NCI-H128 (cell line): ENCODE measurements at regions not wholly inside any gene's neighbourhood (a gene's known extent, or its start where the extent isn't known, plus 50 kb on each side); places are given as distances from the start of the nearest gene placed in this dataset.

Source experiments
- DNase-seq: peaks from one replicate; lab custom pipeline; 2025; ENCODE audit not compliant: unreplicated experiment; lab: John Stamatoyannopoulos, UW

- no peak for DNase-seq
Observed at GRCh38 chr7:115709664-115710063, 320.9 kb downstream of the TFEC start.

- no peak for DNase-seq
Observed at GRCh38 chr7:115708013-115708341, 322.6 kb downstream of the TFEC start.

- DNase-seq, result no peak
Observed at GRCh38 chr7:115707258-115708012, 323.1 kb downstream of the TFEC start.

GRCh38 chr7:115704884-115705283 lies 325.7 kb downstream of the TFEC start:
- no peak for DNase-seq

DNA sequence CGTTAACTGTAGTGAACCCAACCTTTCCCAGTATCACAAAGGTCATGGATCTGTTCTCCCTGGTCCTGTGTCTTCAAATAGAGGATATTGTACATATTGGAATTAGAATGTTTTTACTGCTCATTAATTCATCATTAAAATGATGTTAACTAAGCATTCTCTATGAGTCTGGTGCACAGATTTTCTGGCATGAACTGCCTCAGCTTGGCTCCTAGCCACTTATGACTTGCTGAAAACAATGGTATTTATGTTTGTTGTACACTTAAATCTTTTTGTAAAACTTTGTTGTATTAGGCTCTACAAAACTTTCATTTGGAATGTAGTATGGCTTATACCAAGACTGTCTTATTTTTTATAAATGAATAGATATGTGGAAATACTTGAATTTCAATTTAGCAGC lies 329.4 kb downstream of the TFEC start:
- no peak for DNase-seq

GRCh38 chr7:115694424-115694823 lies 336.1 kb downstream of the TFEC start:
- no peak for DNase-seq

GRCh38 chr7:115693779-115694178 lies 336.8 kb downstream of the TFEC start:
- DNase-seq, result no peak

GRCh38 chr7:115689941-115690340 lies 340.6 kb downstream of the TFEC start:
- DNase-seq, result no peak

- no peak for DNase-seq
Observed at GRCh38 chr7:115683093-115683492, 347.5 kb downstream of the TFEC start.

DNA sequence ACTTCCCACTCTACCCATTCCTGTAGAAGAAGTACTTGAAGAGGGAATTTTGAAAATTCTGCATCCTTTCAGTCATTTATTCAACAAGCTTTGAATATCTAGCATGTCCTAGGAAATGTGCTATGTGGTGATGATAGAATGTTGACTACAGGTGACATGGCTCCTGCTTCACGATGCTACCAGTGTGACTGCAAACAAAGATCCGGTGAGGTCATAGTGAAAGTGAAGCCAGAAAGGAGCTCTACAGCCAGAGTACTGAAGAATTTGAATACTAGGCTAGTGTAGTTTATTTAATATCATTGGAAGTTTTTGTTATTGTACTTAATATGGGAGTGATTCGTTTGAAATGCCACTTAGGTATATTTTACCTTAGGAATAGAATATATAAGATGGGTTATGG lies 348.1 kb downstream of the TFEC start:
- DNase-seq, result no peak

DNA sequence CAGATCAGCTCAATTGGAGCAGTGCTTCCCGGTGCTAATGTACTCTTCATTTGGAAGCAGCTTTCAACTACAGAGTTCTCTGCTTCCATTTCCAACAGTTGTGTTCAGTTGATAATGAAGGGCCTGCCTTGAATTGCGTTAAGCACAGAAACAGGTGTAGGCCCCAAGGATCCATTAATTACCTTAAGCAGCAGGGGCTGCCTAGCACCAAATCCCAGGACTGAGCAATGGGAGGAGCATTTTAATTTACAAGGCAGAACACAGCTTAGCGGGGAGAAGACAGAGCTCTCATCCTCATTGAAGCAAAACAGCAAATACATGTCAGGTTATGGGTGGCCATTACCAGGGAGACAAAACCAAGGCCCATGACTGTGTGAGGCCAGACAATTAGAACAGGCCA lies 349.6 kb downstream of the TFEC start:
- no peak for DNase-seq

DNA sequence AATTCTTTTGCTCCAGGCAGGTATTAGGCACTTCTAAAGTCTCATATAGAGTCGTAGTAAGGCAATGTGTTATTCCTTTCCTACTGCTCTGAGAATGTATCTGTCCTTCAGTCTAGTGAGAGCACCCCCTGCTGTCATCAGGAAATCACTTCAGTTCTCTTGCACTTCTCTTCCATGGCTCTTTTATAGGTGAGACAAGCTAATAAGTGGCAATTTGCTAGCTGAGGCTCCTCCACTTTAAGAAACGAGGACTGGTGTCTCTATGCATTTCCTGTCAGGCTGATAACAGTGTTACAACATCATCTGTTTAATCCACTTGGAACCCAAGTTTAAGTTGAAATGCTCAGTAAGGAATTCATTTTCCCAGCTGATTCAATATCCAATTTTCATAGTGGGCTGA lies 350.6 kb downstream of the TFEC start:
- DNase-seq, result no peak

- no peak for DNase-seq
Observed at GRCh38 chr7:115679423-115679822, 351.1 kb downstream of the TFEC start.

GRCh38 chr7:115678086-115678982 lies 352.2 kb downstream of the TFEC start:
- DNase-seq, result no peak

DNA sequence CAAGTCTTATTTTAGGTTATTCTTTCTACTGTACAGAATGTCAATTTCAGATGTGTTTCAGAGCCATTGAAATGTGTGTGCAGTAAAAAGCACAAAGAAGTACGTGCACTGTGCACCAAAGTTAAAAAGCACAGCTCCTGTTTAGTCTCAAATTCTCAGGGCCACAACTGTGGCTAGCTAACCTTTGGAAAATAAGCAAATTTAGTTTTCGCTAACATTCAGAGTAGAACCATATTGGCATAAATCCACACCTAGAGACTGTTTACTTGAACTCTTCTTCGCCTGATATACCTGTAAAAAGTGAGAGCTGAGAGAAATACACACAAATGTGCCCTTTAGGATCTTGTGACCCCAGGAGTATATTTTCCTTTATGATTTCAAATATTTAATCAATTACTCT lies 353.9 kb downstream of the TFEC start:
- no peak for DNase-seq

GRCh38 chr7:115676080-115676479 lies 354.5 kb downstream of the TFEC start:
- no peak for DNase-seq

- DNase-seq, result no peak
Observed at GRCh38 chr7:115674467-115675024, 356.0 kb downstream of the TFEC start.

- no peak for DNase-seq
Observed at GRCh38 chr7:115672024-115672423, 358.5 kb downstream of the TFEC start.

- DNase-seq, result no peak
Observed at GRCh38 chr7:115662676-115663075, 367.9 kb downstream of the TFEC start.

- no peak for DNase-seq
Observed at GRCh38 chr7:115662120-115662519, 368.4 kb downstream of the TFEC start.

- DNase-seq, result no peak
Observed at GRCh38 chr7:115658223-115658622, 372.3 kb downstream of the TFEC start.
